HFF-Myc (cell line): ENCODE measurements at regions not wholly inside any gene's neighbourhood (a gene's known extent, or its start where the extent isn't known, plus 50 kb on each side); places are given as distances from the start of the nearest gene placed in this dataset.
"Not testable (repeated sequence)": the region's sequence is repeated elsewhere in the genome, so short reads cannot be mapped to it uniquely, and the experiment has no call there.

Experiments used
- DNase-seq: peaks from one replicate; pipeline ENCODE4 v3.0.0-alpha.2; 2011; ENCODE audit warnings: low read depth; ENCODE audit errors: extremely low read depth
- H3K4me3 ChIP-seq: replicated peaks from 2 replicates; pipeline ENCODE4 v1.5.1; 2011; ENCODE audit warnings: low read depth, mild to moderate bottlenecking, control low read depth, low read length
- CTCF ChIP-seq: IDR thresholded peaks from 2 replicates; pipeline ENCODE4 v1.5.1; 2012; ENCODE audit warnings: mild to moderate bottlenecking, low read depth, low read length, control low read depth; ENCODE audit errors: missing control alignments

DNA sequence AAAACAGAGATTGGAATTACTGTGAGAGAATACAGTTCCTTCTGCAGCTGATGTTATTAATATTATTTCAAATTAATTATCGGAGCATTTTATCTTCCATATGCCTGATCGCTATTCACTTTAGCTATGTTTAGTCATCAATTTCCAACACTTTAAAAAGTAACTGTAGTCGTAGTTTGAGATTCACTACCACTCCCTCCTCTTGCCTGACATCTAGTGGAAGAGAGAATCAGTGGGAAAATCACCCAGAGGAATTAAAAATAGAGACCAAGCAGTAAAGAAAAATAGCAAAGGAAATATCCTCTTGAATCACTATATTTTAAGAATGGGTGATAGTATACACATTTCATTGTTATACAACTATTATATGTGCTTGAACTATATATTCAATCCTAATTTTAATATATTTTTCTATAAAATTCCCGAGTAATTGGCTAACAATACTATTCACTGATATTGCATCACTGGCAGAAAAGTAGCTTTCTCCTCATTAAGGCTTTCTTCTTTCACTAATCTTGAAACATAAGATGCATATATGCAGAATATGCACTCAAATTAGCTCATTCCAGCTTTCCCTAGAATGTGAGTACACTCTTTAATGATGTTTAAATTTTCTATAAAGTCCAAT, 708.7 kb downstream of the CDH9 start:
- DNase-seq: no peak
- no peak overlapping the region for H3K4me3 ChIP-seq
- no peak for TF ChIP-seq CTCF

- DNase-seq: no peak
- H3K4me3 ChIP-seq: no peak overlapping the region
Measured at GRCh38 chr5:26326153-26326759, 712.1 kb downstream of the CDH9 start.

GRCh38 chr5:26325432-26325831, 713.0 kb downstream of the CDH9 start:
- DNase-seq: not testable (repeated sequence)

More at GRCh38 chr5:26326153-26326759, 712.1 kb downstream of the CDH9 start:
- no peak for TF ChIP-seq CTCF

DNA sequence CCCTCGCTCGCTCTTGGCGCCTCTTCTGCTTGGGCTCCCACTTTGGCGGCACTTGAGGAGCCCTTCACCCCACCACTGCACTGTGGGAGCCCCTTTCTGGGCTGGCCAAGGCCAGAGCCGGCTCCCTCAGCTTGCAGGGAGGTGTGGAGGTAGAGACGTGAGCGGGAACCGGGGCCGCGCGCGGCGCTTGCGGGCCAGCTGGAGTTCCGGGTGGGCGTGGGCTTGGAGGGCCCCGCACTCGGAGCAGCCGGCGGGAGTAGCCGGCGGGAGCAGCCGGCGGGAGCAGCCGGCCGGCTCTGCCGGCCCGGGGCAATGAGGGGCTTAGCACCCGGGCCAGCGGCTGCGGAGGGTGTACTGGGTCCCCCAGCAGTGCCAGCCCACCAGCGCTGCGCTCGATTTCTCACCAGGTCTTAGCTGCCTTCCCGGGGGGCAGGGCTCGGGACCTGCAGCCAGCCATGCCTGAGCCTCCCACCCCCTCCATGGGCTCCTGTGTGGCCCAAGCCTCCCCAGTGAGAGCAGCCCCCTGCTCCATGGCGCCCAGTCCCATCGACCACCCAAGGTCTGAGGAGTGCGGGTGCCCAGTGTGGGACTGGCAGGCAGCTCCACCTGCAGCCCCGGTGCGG, 714.0 kb downstream of the CDH9 start:
- H3K4me3 ChIP-seq, DNase-seq: not testable (repeated sequence)

More at GRCh38 chr5:26325432-26325831, 713.0 kb downstream of the CDH9 start:
- not testable (repeated sequence) for H3K4me3 ChIP-seq

- no peak for DNase-seq
- TF ChIP-seq CTCF: no peak
- H3K4me3 ChIP-seq: no peak overlapping the region
Measured at GRCh38 chr5:26323794-26324193, 714.6 kb downstream of the CDH9 start.

GRCh38 chr5:26321278-26321677, 717.1 kb downstream of the CDH9 start:
- no peak overlapping the region for H3K4me3 ChIP-seq
- DNase-seq: no peak
- TF ChIP-seq CTCF: no peak

GRCh38 chr5:26310415-26310814, 728.0 kb downstream of the CDH9 start:
- H3K4me3 ChIP-seq: no peak overlapping the region
- DNase-seq: no peak
- TF ChIP-seq CTCF: no peak
